ENCODE measurements at regions not wholly inside any gene's neighbourhood (a gene's known extent, or its start where the extent isn't known, plus 50 kb on each side); places are given as distances from the start of the nearest gene placed in this dataset.

GRCh38 chr11:25991476-25991875, 340.5 kb upstream of the ANO3 start:
- Mint-ChIP-seq H3K27me3 (ENCODE audit: low read depth) (no peaks in the 10 kb centered on the region), H3K36me3 (ENCODE audit: low read depth) (no peaks in the 10 kb centered on the region), H3K9me3 (peaks cover 16% of the 10 kb centered on the region), H3K4me3 (no peak overlapping the region), H3K4me1 (ENCODE audit: low read depth) (no peaks in the 10 kb centered on the region), H3K27ac (no peak overlapping the region)
- no peak for DNase-seq (ENCODE audit: low spot score)

- H3K9me3 Mint-ChIP-seq: peaks cover 17% of the 10 kb centered on the region
- H3K36me3 Mint-ChIP-seq (ENCODE audit: low read depth): no peaks in the 10 kb centered on the region
- H3K27me3 Mint-ChIP-seq (ENCODE audit: low read depth): no peaks in the 10 kb centered on the region
- DNase-seq (ENCODE audit: low spot score): no peak
- H3K4me3 Mint-ChIP-seq: no peak overlapping the region
- no peaks in the 10 kb centered on the region for H3K4me1 Mint-ChIP-seq (ENCODE audit: low read depth)
- H3K27ac Mint-ChIP-seq: no peak overlapping the region
These were observed 339.6 kb upstream of the ANO3 start for GRCh38 chr11:25992294-25992693.

- no peak for DNase-seq (ENCODE audit: low spot score)
- no peak overlapping the region for H3K27ac Mint-ChIP-seq
- no peaks in the 10 kb centered on the region for H3K36me3 Mint-ChIP-seq (ENCODE audit: low read depth)
- H3K4me3 Mint-ChIP-seq: no peak overlapping the region
- H3K9me3 Mint-ChIP-seq: peaks cover 21% of the 10 kb centered on the region
- H3K27me3 Mint-ChIP-seq (ENCODE audit: low read depth): no peaks in the 10 kb centered on the region
- H3K4me1 Mint-ChIP-seq (ENCODE audit: low read depth): no peaks in the 10 kb centered on the region
These were observed 338.9 kb upstream of the ANO3 start for GRCh38 chr11:25993016-25993415.

- Mint-ChIP-seq H3K36me3 (ENCODE audit: low read depth) (no peaks in the 10 kb centered on the region), H3K27me3 (ENCODE audit: low read depth) (no peaks in the 10 kb centered on the region), H3K4me1 (ENCODE audit: low read depth) (no peaks in the 10 kb centered on the region), H3K27ac (no peak overlapping the region), H3K4me3 (no peak overlapping the region), H3K9me3 (peaks cover 14% of the 10 kb centered on the region)
- no peak for DNase-seq (ENCODE audit: low spot score)
These were observed 320.5 kb upstream of the ANO3 start for GRCh38 chr11:26011474-26011873.

GRCh38 chr11:26014456-26015115, 317.3 kb upstream of the ANO3 start:
- H3K9me3 Mint-ChIP-seq: peaks cover 13% of the 10 kb centered on the region
- H3K4me1 Mint-ChIP-seq (ENCODE audit: low read depth): no peaks in the 10 kb centered on the region
- H3K4me3 Mint-ChIP-seq: no peak overlapping the region
- H3K36me3 Mint-ChIP-seq (ENCODE audit: low read depth): no peaks in the 10 kb centered on the region
- no peaks in the 10 kb centered on the region for H3K27me3 Mint-ChIP-seq (ENCODE audit: low read depth)
- H3K27ac Mint-ChIP-seq: no peak overlapping the region
- DNase-seq (ENCODE audit: low spot score): no peak

- no peaks in the 10 kb centered on the region for H3K36me3 Mint-ChIP-seq (ENCODE audit: low read depth)
- no peak for DNase-seq (ENCODE audit: low spot score)
- no peak overlapping the region for H3K4me3 Mint-ChIP-seq
- no peaks in the 10 kb centered on the region for H3K4me1 Mint-ChIP-seq (ENCODE audit: low read depth)
- no peaks in the 10 kb centered on the region for H3K27me3 Mint-ChIP-seq (ENCODE audit: low read depth)
- H3K9me3 Mint-ChIP-seq: peaks cover 14% of the 10 kb centered on the region
- no peak overlapping the region for H3K27ac Mint-ChIP-seq
These were observed 314.5 kb upstream of the ANO3 start for GRCh38 chr11:26017322-26017860.

GRCh38 chr11:26017903-26018302, 314.0 kb upstream of the ANO3 start:
- no peaks in the 10 kb centered on the region for H3K4me1 Mint-ChIP-seq (ENCODE audit: low read depth)
- no peak for DNase-seq (ENCODE audit: low spot score)
- peaks cover 14% of the 10 kb centered on the region for H3K9me3 Mint-ChIP-seq
- no peak overlapping the region for H3K4me3 Mint-ChIP-seq
- H3K27me3 Mint-ChIP-seq (ENCODE audit: low read depth): no peaks in the 10 kb centered on the region
- no peaks in the 10 kb centered on the region for H3K36me3 Mint-ChIP-seq (ENCODE audit: low read depth)
- no peak overlapping the region for H3K27ac Mint-ChIP-seq

- Mint-ChIP-seq H3K4me1 (ENCODE audit: low read depth) (no peaks in the 10 kb centered on the region), H3K36me3 (ENCODE audit: low read depth) (no peaks in the 10 kb centered on the region), H3K27me3 (ENCODE audit: low read depth) (no peaks in the 10 kb centered on the region), H3K27ac (no peak overlapping the region), H3K9me3 (peaks cover 11% of the 10 kb centered on the region), H3K4me3 (no peak overlapping the region)
- no peak for DNase-seq (ENCODE audit: low spot score)
These were observed 313.6 kb upstream of the ANO3 start for GRCh38 chr11:26018336-26018735.

- no peaks in the 10 kb centered on the region for H3K27me3 Mint-ChIP-seq (ENCODE audit: low read depth)
- H3K9me3 Mint-ChIP-seq: peaks cover 10% of the 10 kb centered on the region
- H3K4me1 Mint-ChIP-seq (ENCODE audit: low read depth): no peaks in the 10 kb centered on the region
- no peak overlapping the region for H3K27ac Mint-ChIP-seq
- no peak for DNase-seq (ENCODE audit: low spot score)
- no peak overlapping the region for H3K4me3 Mint-ChIP-seq
- H3K36me3 Mint-ChIP-seq (ENCODE audit: low read depth): no peaks in the 10 kb centered on the region
These were observed 312.5 kb upstream of the ANO3 start for GRCh38 chr11:26019386-26019785.

- no peak overlapping the region for H3K4me3 Mint-ChIP-seq
- H3K9me3 Mint-ChIP-seq: peaks cover 10% of the 10 kb centered on the region
- no peak for DNase-seq (ENCODE audit: low spot score)
- no peaks in the 10 kb centered on the region for H3K36me3 Mint-ChIP-seq (ENCODE audit: low read depth)
- no peaks in the 10 kb centered on the region for H3K4me1 Mint-ChIP-seq (ENCODE audit: low read depth)
- H3K27me3 Mint-ChIP-seq (ENCODE audit: low read depth): no peaks in the 10 kb centered on the region
- no peak overlapping the region for H3K27ac Mint-ChIP-seq
These were observed 310.9 kb upstream of the ANO3 start for GRCh38 chr11:26021017-26021416.

GRCh38 chr11:26023057-26023456, 308.9 kb upstream of the ANO3 start:
- Mint-ChIP-seq H3K36me3 (ENCODE audit: low read depth) (no peaks in the 10 kb centered on the region), H3K9me3 (peaks cover 10% of the 10 kb centered on the region), H3K4me1 (ENCODE audit: low read depth) (no peaks in the 10 kb centered on the region), H3K4me3 (no peak overlapping the region), H3K27me3 (ENCODE audit: low read depth) (no peaks in the 10 kb centered on the region), H3K27ac (no peak overlapping the region)
- no peak for DNase-seq (ENCODE audit: low spot score)

- H3K36me3 Mint-ChIP-seq (ENCODE audit: low read depth): no peaks in the 10 kb centered on the region
- no peak overlapping the region for H3K27ac Mint-ChIP-seq
- peaks cover 15% of the 10 kb centered on the region for H3K9me3 Mint-ChIP-seq
- H3K4me1 Mint-ChIP-seq (ENCODE audit: low read depth): no peaks in the 10 kb centered on the region
- no peaks in the 10 kb centered on the region for H3K27me3 Mint-ChIP-seq (ENCODE audit: low read depth)
- no peak for DNase-seq (ENCODE audit: low spot score)
- no peak overlapping the region for H3K4me3 Mint-ChIP-seq
These were observed 306.3 kb upstream of the ANO3 start for GRCh38 chr11:26025676-26026075.

- no peaks in the 10 kb centered on the region for H3K27me3 Mint-ChIP-seq (ENCODE audit: low read depth)
- H3K4me3 Mint-ChIP-seq: no peak overlapping the region
- no peak overlapping the region for H3K27ac Mint-ChIP-seq
- H3K9me3 Mint-ChIP-seq: peaks cover 15% of the 10 kb centered on the region
- no peaks in the 10 kb centered on the region for H3K36me3 Mint-ChIP-seq (ENCODE audit: low read depth)
- no peaks in the 10 kb centered on the region for H3K4me1 Mint-ChIP-seq (ENCODE audit: low read depth)
- DNase-seq (ENCODE audit: low spot score): no peak
These were observed 305.9 kb upstream of the ANO3 start for GRCh38 chr11:26026078-26026477.

GRCh38 chr11:26027887-26028286, 304.0 kb upstream of the ANO3 start:
- Mint-ChIP-seq H3K36me3 (ENCODE audit: low read depth) (no peaks in the 10 kb centered on the region), H3K27ac (no peak overlapping the region), H3K4me3 (no peak overlapping the region), H3K4me1 (ENCODE audit: low read depth) (no peaks in the 10 kb centered on the region), H3K9me3 (peaks cover 12% of the 10 kb centered on the region), H3K27me3 (ENCODE audit: low read depth) (no peaks in the 10 kb centered on the region)
- no peak for DNase-seq (ENCODE audit: low spot score)

GRCh38 chr11:26028393-26028911, 303.5 kb upstream of the ANO3 start:
- Mint-ChIP-seq H3K27ac (no peak overlapping the region), H3K36me3 (ENCODE audit: low read depth) (no peaks in the 10 kb centered on the region), H3K4me3 (no peak overlapping the region), H3K4me1 (ENCODE audit: low read depth) (no peaks in the 10 kb centered on the region), H3K9me3 (peaks cover 15% of the 10 kb centered on the region), H3K27me3 (ENCODE audit: low read depth) (no peaks in the 10 kb centered on the region)
- DNase-seq (ENCODE audit: low spot score): no peak
